IMR-90 (cell line): ENCODE measurements at regions not wholly inside any gene's neighbourhood (a gene's known extent, or its start where the extent isn't known, plus 50 kb on each side); places are given as distances from the start of the nearest gene placed in this dataset.

Experiments
- ATAC-seq: fragments of 200-7000 bp; cut with Tn5 transposase; 2 replicates; pipeline ENCODE4 v1.9.1; 2020; ENCODE audit warnings: low read depth, mild to moderate bottlenecking, moderate library complexity
- BruUV-seq: library from RNA; stranded (reverse); fragments of 400-500 nt; replicated peaks from 2 replicates; lab custom pipeline; 2021; lab: Mats Ljungman, UMichigan
- CTCF ChIA-PET: fragments of 300-600 bp; formaldehyde crosslinking; extraction: SDS; loops from one replicate; lab custom pipeline; 2021; ENCODE audit warnings: antibody characterized with exemption; lab: Yijun Ruan, JAX
- POLR2A ChIA-PET: fragments of 300-600 bp; sonication (Branson Sonifier 250); formaldehyde crosslinking; loops from one replicate; lab custom pipeline; 2022; ENCODE audit warnings: antibody characterized with exemption; ENCODE audit not compliant: unreplicated experiment; lab: Charles Lee
- DNase-seq: peaks from one replicate; pipeline ENCODE4 v3.0.0; 2013
- H2AFZ ChIP-seq: replicated peaks from 2 replicates; pipeline ENCODE3; 2013; ENCODE audit warnings: low read length, mild to moderate bottlenecking; ENCODE audit not compliant: poor library complexity
- H2AK5ac ChIP-seq: 2 replicates; pipeline ENCODE4 v1.6.1; 2013; ENCODE audit warnings: low read depth, low read length, inconsistent platforms
- H2AK9ac ChIP-seq: replicated peaks from 2 replicates; pipeline ENCODE3; 2013; ENCODE audit warnings: mild to moderate bottlenecking, low read depth, low read length, moderate library complexity; ENCODE audit not compliant: poor library complexity
- H2BK120ac ChIP-seq: 2 replicates; pipeline ENCODE4 v1.6.1; 2013; ENCODE audit warnings: low read depth, low read length, inconsistent platforms
- H2BK15ac ChIP-seq: 3 replicates; pipeline ENCODE4 v1.6.1; 2013; ENCODE audit warnings: low read depth, low read length, inconsistent platforms
- H2BK20ac ChIP-seq: 2 replicates; pipeline ENCODE4 v1.6.1; 2013; ENCODE audit warnings: low read depth, mild to moderate bottlenecking, inconsistent platforms, low read length, moderate library complexity
- H2BK5ac ChIP-seq: 2 replicates; pipeline ENCODE4 v1.6.1; 2013; ENCODE audit warnings: mild to moderate bottlenecking, low read depth, low read length, inconsistent platforms; ENCODE audit not compliant: poor library complexity, severe bottlenecking
- H3K14ac ChIP-seq: replicated peaks from 2 replicates; pipeline ENCODE4 v1.6.1; 2013; ENCODE audit warnings: low read depth, low read length, inconsistent platforms
- H3K18ac ChIP-seq: 2 replicates; pipeline ENCODE4 v1.6.1; 2013; ENCODE audit warnings: low read depth, low read length, control low read depth
- H3K23ac ChIP-seq: 2 replicates; pipeline ENCODE4 v1.6.1; 2013; ENCODE audit warnings: low read depth, low read length, inconsistent platforms
- H3K27ac ChIP-seq: 2 replicates; pipeline ENCODE4 v1.5.1; 2013; ENCODE audit warnings: mild to moderate bottlenecking, control low read depth, low read length; ENCODE audit not compliant: insufficient read depth
- H3K27me3 ChIP-seq: 2 replicates; pipeline ENCODE4 v1.6.1; 2013; ENCODE audit warnings: low read length; ENCODE audit not compliant: control insufficient read depth, insufficient read depth
- H3K36me3 ChIP-seq: 2 replicates; pipeline ENCODE4 v1.6.1; 2013; ENCODE audit warnings: low read length, mixed read lengths; ENCODE audit not compliant: control insufficient read depth, insufficient read depth
- H3K4ac ChIP-seq: 2 replicates; pipeline ENCODE4 v1.6.1; 2013; ENCODE audit warnings: low read depth, low read length, inconsistent platforms
- H3K4me1 ChIP-seq: 2 replicates; pipeline ENCODE4 v1.6.1; 2013; ENCODE audit warnings: low read length, mixed read lengths; ENCODE audit not compliant: control insufficient read depth, insufficient read depth
- H3K4me2 ChIP-seq: 2 replicates; pipeline ENCODE4 v1.6.1; 2013; ENCODE audit warnings: low read depth, mild to moderate bottlenecking, control low read depth, low read length, moderate library complexity
- H3K4me3 ChIP-seq: 2 replicates; pipeline ENCODE4 v1.5.1; 2013; ENCODE audit warnings: low read depth, mild to moderate bottlenecking, control low read depth, low read length, moderate library complexity; ENCODE audit not compliant: insufficient read depth
- H3K56ac ChIP-seq: 2 replicates; pipeline ENCODE4 v1.6.1; 2013; ENCODE audit warnings: low read length, inconsistent platforms; ENCODE audit not compliant: insufficient read depth; ENCODE audit errors: extremely low read depth
- H3K79me1 ChIP-seq, 2 experiments: 2 replicates each; pipeline ENCODE4 v1.6.1; 2013; ENCODE audit warnings: low read length in 2 of 2, inconsistent platforms in 1 of 2, low read depth in 1 of 2
- H3K9ac ChIP-seq: 2 replicates; pipeline ENCODE4 v1.6.1; 2013; ENCODE audit warnings: low read depth, low read length, control low read depth
- H3K9me1 ChIP-seq: 2 replicates; pipeline ENCODE4 v1.6.1; 2013; ENCODE audit warnings: low read length, inconsistent platforms; ENCODE audit not compliant: insufficient read depth
- H3K9me3 ChIP-seq: 2 replicates; pipeline ENCODE4 v1.6.1; 2013; ENCODE audit warnings: low read length; ENCODE audit not compliant: control insufficient read depth, insufficient read depth
- H4K20me1 ChIP-seq: 2 replicates; pipeline ENCODE4 v1.6.1; 2013; ENCODE audit warnings: low read length, inconsistent platforms; ENCODE audit not compliant: insufficient read depth
- H4K5ac ChIP-seq: 2 replicates; pipeline ENCODE4 v1.6.1; 2013; ENCODE audit warnings: mild to moderate bottlenecking, low read depth, low read length, control low read depth
- H4K8ac ChIP-seq, 2 experiments: 2 replicates each; pipeline ENCODE4 v1.6.1; 2013; ENCODE audit warnings: low read depth in 2 of 2, low read length in 2 of 2, control low read depth in 1 of 2, inconsistent platforms in 1 of 2
- H4K91ac ChIP-seq: 2 replicates; pipeline ENCODE4 v1.6.1; 2013; ENCODE audit warnings: low read depth, low read length, inconsistent platforms; ENCODE audit not compliant: insufficient read depth
- BHLHE40 ChIP-seq: fragments of 150-350 bp; IDR thresholded peaks from 2 replicates; pipeline ENCODE4 v1.6.1; 2016; ENCODE audit warnings: mild to moderate bottlenecking, low read depth, low read length
- CEBPB ChIP-seq: IDR thresholded peaks from 2 replicates; pipeline ENCODE4 v1.6.1; 2012; ENCODE audit warnings: low read depth, low read length, improper control_type of control experiment
- CHD1 ChIP-seq: IDR thresholded peaks from 2 replicates; pipeline ENCODE4 v1.6.1; 2012; ENCODE audit warnings: low read depth, low read length, improper control_type of control experiment
- MAFK ChIP-seq: IDR thresholded peaks from 2 replicates; pipeline ENCODE4 v1.6.1; 2012; ENCODE audit warnings: low read depth, low read length, improper control_type of control experiment
- MAZ ChIP-seq: IDR thresholded peaks from 2 replicates; pipeline ENCODE4 v1.6.1; 2012; ENCODE audit warnings: low read depth, mild to moderate bottlenecking, low read length, improper control_type of control experiment, moderate library complexity, borderline replicate concordance
- MXI1 ChIP-seq: IDR thresholded peaks from 2 replicates; pipeline ENCODE4 v1.6.1; 2012; ENCODE audit warnings: low read depth, mild to moderate bottlenecking, low read length, moderate library complexity, borderline replicate concordance
- NFE2L2 ChIP-seq: fragments of 150-350 bp; IDR thresholded peaks from 2 replicates; pipeline ENCODE4 v1.6.1; 2016; ENCODE audit warnings: low read depth, mild to moderate bottlenecking, low read length
- RCOR1 ChIP-seq: IDR thresholded peaks from 2 replicates; pipeline ENCODE4 v1.6.1; 2012; ENCODE audit warnings: mild to moderate bottlenecking, low read length, improper control_type of control experiment; ENCODE audit not compliant: insufficient replicate concordance
- RFX5 ChIP-seq: IDR thresholded peaks from 2 replicates; pipeline ENCODE4 v1.8.0; 2012; ENCODE audit warnings: low read depth, mild to moderate bottlenecking, low read length, moderate library complexity
- SMC3 ChIP-seq: fragments of 150-350 bp; IDR thresholded peaks from 2 replicates; pipeline ENCODE4 v1.6.1; 2016; ENCODE audit warnings: low read depth, mild to moderate bottlenecking, antibody characterized with exemption, low read length, moderate library complexity
- WGBS, 2 experiments: methylation state at CpG; one replicate each; pipeline versions ENCODE4 v1.1.5 to v1.1.7; 2013; ENCODE audit warnings: missing lambda C conversion rate in 2 of 2; ENCODE audit not compliant: insufficient read length in 1 of 2; ENCODE audit errors: extremely low coverage in 2 of 2; 5-methylcytosine and 5-hydroxymethylcytosine counted together
- dilution Hi-C: fragments of 300-500 bp; cut with HindIII; formaldehyde crosslinking; loops from one replicate; pipeline ENCODE4 v1.14.3; 2018; ENCODE audit warnings: low sequenced_read_pairs; ENCODE audit not compliant: unreplicated experiment
- in situ Hi-C: fragments of 300-500 bp; cut with MboI; formaldehyde crosslinking; loops from 3 replicates; pipeline ENCODE4 v1.14.3; 2019; ENCODE audit warnings: low sequenced_read_pairs, inconsistent platforms, mixed read lengths
- intact Hi-C: fragments of 100-400 bp; cut with micrococcal nuclease; formaldehyde crosslinking; loops from 2 replicates; pipeline ENCODE4 v1.10.0; 2022
- TF ChIP-seq, protein P1 (sequence below): fragments of 150-350 bp; IDR thresholded peaks from 2 replicates; pipeline ENCODE4 v1.6.1; 2016; ENCODE audit warnings: low read depth, mild to moderate bottlenecking, low read length, moderate library complexity, borderline replicate concordance
- TF ChIP-seq, protein P2 (sequence below): conservative IDR thresholded peaks from 2 replicates; pipeline ENCODE4 v1.5.1; 2012; ENCODE audit warnings: mild to moderate bottlenecking, low read depth, low read length, improper control_type of control experiment

DNA sequence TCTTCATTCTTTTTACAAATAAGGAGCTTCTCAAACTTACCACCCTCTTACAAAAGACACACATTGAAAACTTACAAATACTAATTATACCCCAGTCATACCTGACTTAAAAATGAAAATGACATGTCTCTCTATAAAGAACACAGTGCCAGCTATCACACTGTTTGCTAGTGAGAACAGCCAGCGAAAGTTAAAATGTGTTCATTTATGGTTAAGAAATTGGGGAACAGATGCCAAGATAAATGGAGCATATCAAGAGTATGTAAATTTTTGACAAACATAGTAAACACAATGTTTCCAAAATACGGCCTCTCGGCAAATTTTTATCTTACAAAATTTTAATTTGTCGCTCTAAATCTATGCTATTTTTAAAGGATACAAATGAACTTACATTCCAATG, 1422.9 kb downstream of the KCNT2 start:
- ATAC-seq = no peak
- ChIA-PET CTCF (no interaction called here), POLR2A (no interaction called here)
- no peak overlapping the region for H2BK15ac ChIP-seq
- no peak overlapping the region for H3K23ac ChIP-seq
- WGBS, 2 experiments = no CpG with 5 or more reads among the region's 4 CpGs
- H3K4me3 ChIP-seq = no peak overlapping the region
- H3K9me1 ChIP-seq = no peaks in the 10 kb centered on the region
- no peak overlapping the region for H2AFZ ChIP-seq
- H4K91ac ChIP-seq = no peak overlapping the region
- H2BK5ac ChIP-seq = no peak overlapping the region
- no peaks in the 10 kb centered on the region for H3K4me1 ChIP-seq
- dilution Hi-C loops = no loop called here
- H3K14ac ChIP-seq = no peak overlapping the region
- no peak for DNase-seq
- H3K9ac ChIP-seq = no peak overlapping the region
- no peaks in the 10 kb centered on the region for H3K9me3 ChIP-seq
- H3K18ac ChIP-seq = no peak overlapping the region
- no peak overlapping the region for H4K8ac ChIP-seq
- no peak overlapping the region for H2AK5ac ChIP-seq
- H3K27me3 ChIP-seq = no peaks in the 10 kb centered on the region
- no peak overlapping the region for H4K5ac ChIP-seq
- no peaks in the 10 kb centered on the region for H3K36me3 ChIP-seq
- no peaks in the 10 kb centered on the region for H3K79me1 ChIP-seq
- no peaks in the 10 kb centered on the region for H4K20me1 ChIP-seq
- H3K4ac ChIP-seq = no peak overlapping the region
- H2BK20ac ChIP-seq = no peak overlapping the region
- no peak overlapping the region for H2AK9ac ChIP-seq
- no peak overlapping the region for H2BK120ac ChIP-seq
- no TSS peak for BruUV-seq
- intact Hi-C loops = no loop called here
- no peak overlapping the region for H3K56ac ChIP-seq
- TF ChIP-seq CHD1 = no peak
- no peak for TF ChIP-seq MAFK
- TF ChIP-seq MXI1 = no peak
- no peak for TF ChIP-seq SMC3
- TF ChIP-seq MAZ = no peak
- no peak for TF ChIP-seq RCOR1
- TF ChIP-seq, protein P1, sequence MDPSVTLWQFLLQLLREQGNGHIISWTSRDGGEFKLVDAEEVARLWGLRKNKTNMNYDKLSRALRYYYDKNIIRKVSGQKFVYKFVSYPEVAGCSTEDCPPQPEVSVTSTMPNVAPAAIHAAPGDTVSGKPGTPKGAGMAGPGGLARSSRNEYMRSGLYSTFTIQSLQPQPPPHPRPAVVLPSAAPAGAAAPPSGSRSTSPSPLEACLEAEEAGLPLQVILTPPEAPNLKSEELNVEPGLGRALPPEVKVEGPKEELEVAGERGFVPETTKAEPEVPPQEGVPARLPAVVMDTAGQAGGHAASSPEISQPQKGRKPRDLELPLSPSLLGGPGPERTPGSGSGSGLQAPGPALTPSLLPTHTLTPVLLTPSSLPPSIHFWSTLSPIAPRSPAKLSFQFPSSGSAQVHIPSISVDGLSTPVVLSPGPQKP = no peak
- TF ChIP-seq, protein P2, sequence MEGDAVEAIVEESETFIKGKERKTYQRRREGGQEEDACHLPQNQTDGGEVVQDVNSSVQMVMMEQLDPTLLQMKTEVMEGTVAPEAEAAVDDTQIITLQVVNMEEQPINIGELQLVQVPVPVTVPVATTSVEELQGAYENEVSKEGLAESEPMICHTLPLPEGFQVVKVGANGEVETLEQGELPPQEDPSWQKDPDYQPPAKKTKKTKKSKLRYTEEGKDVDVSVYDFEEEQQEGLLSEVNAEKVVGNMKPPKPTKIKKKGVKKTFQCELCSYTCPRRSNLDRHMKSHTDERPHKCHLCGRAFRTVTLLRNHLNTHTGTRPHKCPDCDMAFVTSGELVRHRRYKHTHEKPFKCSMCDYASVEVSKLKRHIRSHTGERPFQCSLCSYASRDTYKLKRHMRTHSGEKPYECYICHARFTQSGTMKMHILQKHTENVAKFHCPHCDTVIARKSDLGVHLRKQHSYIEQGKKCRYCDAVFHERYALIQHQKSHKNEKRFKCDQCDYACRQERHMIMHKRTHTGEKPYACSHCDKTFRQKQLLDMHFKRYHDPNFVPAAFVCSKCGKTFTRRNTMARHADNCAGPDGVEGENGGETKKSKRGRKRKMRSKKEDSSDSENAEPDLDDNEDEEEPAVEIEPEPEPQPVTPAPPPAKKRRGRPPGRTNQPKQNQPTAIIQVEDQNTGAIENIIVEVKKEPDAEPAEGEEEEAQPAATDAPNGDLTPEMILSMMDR = no peak
- TF ChIP-seq NFE2L2 = no peak
- TF ChIP-seq BHLHE40 = no peak
- TF ChIP-seq RFX5 = no peak
- no peak for TF ChIP-seq CEBPB
- H3K4me2 ChIP-seq = no peak overlapping the region
- in situ Hi-C loops = no loop called here
- no peak overlapping the region for H3K27ac ChIP-seq
